OCI-LY3 (cell line): ENCODE measurements at regions not wholly inside any gene's neighbourhood (a gene's known extent, or its start where the extent isn't known, plus 50 kb on each side); places are given as distances from the start of the nearest gene placed in this dataset.

Experiments
- H2AFZ ChIP-seq: fragments of 200-600, 300-600 bp; shearing (Covaris generic); 2 replicates; pipeline ENCODE4 v1.6.0; 2014; ENCODE audit warnings: antibody characterized with exemption, low read depth, low read length
- H3K27ac ChIP-seq: fragments of 200-600, 300-600 bp; sonication (generic); 2 replicates; pipeline ENCODE4 v1.5.1; 2014; ENCODE audit warnings: mild to moderate bottlenecking, low read length, moderate library complexity, mixed read lengths
- H3K27me3 ChIP-seq: fragments of 200-600, 300-600 bp; sonication (generic); 2 replicates; pipeline ENCODE4 v1.6.1; 2014; ENCODE audit warnings: low read depth, low read length, mixed read lengths
- H3K36me3 ChIP-seq: fragments of 200-600, 300-600 bp; sonication (generic); replicated peaks from 2 replicates; pipeline ENCODE3; 2014; ENCODE audit warnings: low read depth, low read length, mixed read lengths
- H3K4me1 ChIP-seq: fragments of 300-600, 200-600 bp; sonication (generic); 2 replicates; pipeline ENCODE4 v1.6.1; 2014; ENCODE audit warnings: low read length, mixed read lengths
- H3K4me2 ChIP-seq: fragments of 200-600, 300-600 bp; sonication (generic); 2 replicates; pipeline ENCODE4 v1.6.1; 2014; ENCODE audit warnings: low read length, mixed read lengths
- H3K4me3 ChIP-seq: fragments of 300-600, 200-600 bp; sonication (generic); 2 replicates; pipeline ENCODE4 v1.5.1; 2014; ENCODE audit warnings: antibody characterized with exemption, mild to moderate bottlenecking, low read length, moderate library complexity
- H3K79me2 ChIP-seq: fragments of 300-600, 200-600 bp; shearing (Covaris generic); 2 replicates; pipeline ENCODE4 v1.6.1; 2014; ENCODE audit warnings: mild to moderate bottlenecking, low read length, mixed read lengths
- H3K9ac ChIP-seq: fragments of 300-600, 200-600 bp; shearing (Covaris generic); 2 replicates; pipeline ENCODE4 v1.6.0; 2014; ENCODE audit warnings: mild to moderate bottlenecking, low read length, moderate library complexity
- H3K9me3 ChIP-seq: fragments of 200-600, 300-600 bp; shearing (Covaris generic); 2 replicates; pipeline ENCODE4 v1.6.1; 2014; ENCODE audit warnings: low read length, mixed read lengths; ENCODE audit not compliant: insufficient read depth
- H4K20me1 ChIP-seq: fragments of 200-600, 300-600 bp; sonication (generic); 2 replicates; pipeline ENCODE4 v1.6.1; 2016; ENCODE audit warnings: low read length, mixed read lengths; ENCODE audit not compliant: insufficient read depth
- CTCF ChIP-seq: fragments of 200-600, 300-600 bp; sonication (generic); IDR thresholded peaks from 2 replicates; pipeline ENCODE4 v1.5.1; 2014; ENCODE audit warnings: antibody characterized with exemption, low read length, low read depth
- EZH2phosphoT487 ChIP-seq: fragments of 200-600 bp; shearing (Covaris generic); IDR thresholded peaks from 2 replicates; pipeline ENCODE4 v1.6.1; 2018; ENCODE audit warnings: antibody characterized with exemption, mixed run types, low read depth

- no peak overlapping the region for H3K27ac ChIP-seq
- no peak overlapping the region for H3K9ac ChIP-seq
- H3K4me2 ChIP-seq = no peak overlapping the region
- H3K79me2 ChIP-seq = no peaks in the 10 kb centered on the region
- no peaks in the 10 kb centered on the region for H3K9me3 ChIP-seq
- H3K36me3 ChIP-seq = no peaks in the 10 kb centered on the region
- H3K4me1 ChIP-seq = no peaks in the 10 kb centered on the region
- TF ChIP-seq EZH2phosphoT487 = no peak
- TF ChIP-seq CTCF = no peak
- H4K20me1 ChIP-seq = no peaks in the 10 kb centered on the region
- H3K27me3 ChIP-seq = no peaks in the 10 kb centered on the region
- no peak overlapping the region for H2AFZ ChIP-seq
- no peak overlapping the region for H3K4me3 ChIP-seq
Observed at GRCh38 chr2:48175656-48176055, 138.8 kb upstream of the FOXN2 start.

- no peaks in the 10 kb centered on the region for H4K20me1 ChIP-seq
- TF ChIP-seq EZH2phosphoT487 (no peak), CTCF (no peak)
- no peaks in the 10 kb centered on the region for H3K9me3 ChIP-seq
- no peak overlapping the region for H3K4me2 ChIP-seq
- H3K9ac ChIP-seq = no peak overlapping the region
- no peaks in the 10 kb centered on the region for H3K4me1 ChIP-seq
- no peak overlapping the region for H2AFZ ChIP-seq
- no peak overlapping the region for H3K4me3 ChIP-seq
- H3K27me3 ChIP-seq = no peaks in the 10 kb centered on the region
- no peak overlapping the region for H3K27ac ChIP-seq
- no peaks in the 10 kb centered on the region for H3K36me3 ChIP-seq
- H3K79me2 ChIP-seq = no peaks in the 10 kb centered on the region
Observed at GRCh38 chr2:48176876-48177275, 137.6 kb upstream of the FOXN2 start.

GRCh38 chr2:48178611-48179010 is 135.9 kb upstream of the FOXN2 start:
- no peak overlapping the region for H3K9ac ChIP-seq
- no peaks in the 10 kb centered on the region for H3K4me1 ChIP-seq
- H2AFZ ChIP-seq = no peak overlapping the region
- no peaks in the 10 kb centered on the region for H3K36me3 ChIP-seq
- H3K27ac ChIP-seq = no peak overlapping the region
- no peaks in the 10 kb centered on the region for H3K9me3 ChIP-seq
- H3K27me3 ChIP-seq = no peaks in the 10 kb centered on the region
- TF ChIP-seq EZH2phosphoT487 (no peak), CTCF (no peak)
- H4K20me1 ChIP-seq = no peaks in the 10 kb centered on the region
- H3K79me2 ChIP-seq = no peaks in the 10 kb centered on the region
- H3K4me2 ChIP-seq = no peak overlapping the region
- H3K4me3 ChIP-seq = no peak overlapping the region

GRCh38 chr2:48180557-48180956 is 133.9 kb upstream of the FOXN2 start:
- no peaks in the 10 kb centered on the region for H4K20me1 ChIP-seq
- no peaks in the 10 kb centered on the region for H3K9me3 ChIP-seq
- no peak overlapping the region for H3K9ac ChIP-seq
- H3K4me1 ChIP-seq = no peaks in the 10 kb centered on the region
- H3K4me3 ChIP-seq = no peak overlapping the region
- no peaks in the 10 kb centered on the region for H3K27me3 ChIP-seq
- H3K4me2 ChIP-seq = no peak overlapping the region
- H3K27ac ChIP-seq = no peak overlapping the region
- no peak overlapping the region for H2AFZ ChIP-seq
- no peaks in the 10 kb centered on the region for H3K79me2 ChIP-seq
- no peak for TF ChIP-seq CTCF
- H3K36me3 ChIP-seq = no peaks in the 10 kb centered on the region
